ENCODE measurements at regions not wholly inside any gene's neighbourhood (a gene's known extent, or its start where the extent isn't known, plus 50 kb on each side); places are given as distances from the start of the nearest gene placed in this dataset.

DNA sequence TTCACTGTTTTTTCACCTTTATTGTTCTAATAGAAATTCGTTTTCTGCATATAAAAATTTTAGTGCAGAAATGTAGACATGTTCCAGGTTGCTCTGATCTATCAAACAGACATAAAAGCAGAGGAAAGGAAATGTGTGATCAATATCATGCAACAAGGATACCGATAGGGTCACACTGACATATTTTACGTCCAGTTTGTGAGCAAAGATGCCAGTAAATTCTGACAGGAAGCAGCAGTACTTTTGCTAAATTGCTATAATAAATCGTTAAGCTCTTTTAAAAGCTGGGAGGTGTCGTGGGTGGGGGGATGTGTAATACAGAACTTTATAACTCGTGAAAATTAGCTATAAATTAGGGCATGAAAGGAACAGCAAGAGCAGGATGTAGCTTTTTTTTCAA lies 955.2 kb downstream of the BRINP3 start:
- TF ChIP-seq, protein P1, sequence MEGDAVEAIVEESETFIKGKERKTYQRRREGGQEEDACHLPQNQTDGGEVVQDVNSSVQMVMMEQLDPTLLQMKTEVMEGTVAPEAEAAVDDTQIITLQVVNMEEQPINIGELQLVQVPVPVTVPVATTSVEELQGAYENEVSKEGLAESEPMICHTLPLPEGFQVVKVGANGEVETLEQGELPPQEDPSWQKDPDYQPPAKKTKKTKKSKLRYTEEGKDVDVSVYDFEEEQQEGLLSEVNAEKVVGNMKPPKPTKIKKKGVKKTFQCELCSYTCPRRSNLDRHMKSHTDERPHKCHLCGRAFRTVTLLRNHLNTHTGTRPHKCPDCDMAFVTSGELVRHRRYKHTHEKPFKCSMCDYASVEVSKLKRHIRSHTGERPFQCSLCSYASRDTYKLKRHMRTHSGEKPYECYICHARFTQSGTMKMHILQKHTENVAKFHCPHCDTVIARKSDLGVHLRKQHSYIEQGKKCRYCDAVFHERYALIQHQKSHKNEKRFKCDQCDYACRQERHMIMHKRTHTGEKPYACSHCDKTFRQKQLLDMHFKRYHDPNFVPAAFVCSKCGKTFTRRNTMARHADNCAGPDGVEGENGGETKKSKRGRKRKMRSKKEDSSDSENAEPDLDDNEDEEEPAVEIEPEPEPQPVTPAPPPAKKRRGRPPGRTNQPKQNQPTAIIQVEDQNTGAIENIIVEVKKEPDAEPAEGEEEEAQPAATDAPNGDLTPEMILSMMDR (conservative IDR thresholded peaks at IDR 0.05; ENCODE audit: low read depth, low read length): no peak
- no peak for DNase-seq (ENCODE audit: low read depth)
- H3K4me3 ChIP-seq (ENCODE audit: low read length): no peak overlapping the region

GRCh38 chr1:189524501-189524900 lies 953.2 kb downstream of the BRINP3 start:
- TF ChIP-seq, protein P1 (conservative IDR thresholded peaks at IDR 0.05; ENCODE audit: low read depth, low read length): no peak
- H3K4me3 ChIP-seq (ENCODE audit: low read length): no peak overlapping the region

DNA sequence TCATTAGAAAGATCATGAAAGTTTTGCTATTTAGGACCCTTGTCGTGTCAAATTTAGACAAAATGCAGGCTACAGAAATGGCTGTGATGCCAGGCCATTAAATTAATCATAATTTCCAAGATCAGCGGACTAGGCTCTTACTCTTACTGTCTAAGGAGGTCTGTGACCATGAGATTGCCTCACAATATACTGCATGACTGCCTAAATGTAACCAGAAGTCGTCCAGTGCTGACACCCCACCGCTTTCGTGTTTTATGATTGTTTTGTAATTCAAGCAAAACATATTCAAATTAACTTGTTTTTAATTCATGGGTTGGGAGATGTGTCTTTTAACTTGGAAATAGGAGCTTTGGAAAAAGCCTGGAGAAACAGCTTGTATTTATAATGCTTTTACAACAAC lies 947.5 kb downstream of the BRINP3 start:
- H3K4me3 ChIP-seq (ENCODE audit: low read length): no peak overlapping the region
- TF ChIP-seq, protein P1 (conservative IDR thresholded peaks at IDR 0.05; ENCODE audit: low read depth, low read length): no peak
- no peak for DNase-seq (ENCODE audit: low read depth)

More at GRCh38 chr1:189524501-189524900, 953.2 kb downstream of the BRINP3 start:
- no peak for DNase-seq (ENCODE audit: low read depth)

GRCh38 chr1:189538271-189538670 lies 939.4 kb downstream of the BRINP3 start:
- TF ChIP-seq, protein P1 (conservative IDR thresholded peaks at IDR 0.05; ENCODE audit: low read depth, low read length): no peak
- DNase-seq (ENCODE audit: low read depth): no peak
- H3K4me3 ChIP-seq (ENCODE audit: low read length): no peak overlapping the region

GRCh38 chr1:189550498-189550897 lies 927.2 kb downstream of the BRINP3 start:
- TF ChIP-seq, protein P1 (conservative IDR thresholded peaks at IDR 0.05; ENCODE audit: low read depth, low read length): no peak
- no peak for DNase-seq (ENCODE audit: low read depth)
- no peak overlapping the region for H3K4me3 ChIP-seq (ENCODE audit: low read length)

GRCh38 chr1:189563784-189564183 lies 913.9 kb downstream of the BRINP3 start:
- TF ChIP-seq, protein P1 (conservative IDR thresholded peaks at IDR 0.05; ENCODE audit: low read depth, low read length): no peak

GRCh38 chr1:189567890-189568289 lies 909.8 kb downstream of the BRINP3 start:
- H3K4me3 ChIP-seq (ENCODE audit: low read length): no peak overlapping the region
- no peak for DNase-seq (ENCODE audit: low read depth)
- TF ChIP-seq, protein P1 (conservative IDR thresholded peaks at IDR 0.05; ENCODE audit: low read depth, low read length): no peak

More at GRCh38 chr1:189563784-189564183, 913.9 kb downstream of the BRINP3 start:
- no peak overlapping the region for H3K4me3 ChIP-seq (ENCODE audit: low read length)
- no peak for DNase-seq (ENCODE audit: low read depth)

Data from retinal pigment epithelial cell (primary cell).